B cell (primary cell): ENCODE measurements at regions not wholly inside any gene's neighbourhood (a gene's known extent, or its start where the extent isn't known, plus 50 kb on each side); places are given as distances from the start of the nearest gene placed in this dataset.

Source experiments
- CTCF ChIP-seq: fragments of 200-600 bp; IDR thresholded peaks from one replicate; pipeline ENCODE4 v1.8.0; 2022; ENCODE audit warnings: antibody characterized with exemption, mild to moderate bottlenecking
- EZH2 ChIP-seq: IDR thresholded peaks from 2 replicates; pipeline ENCODE4 v1.6.1; 2012; ENCODE audit warnings: borderline replicate concordance, low read depth, mild to moderate bottlenecking, moderate library complexity, low read length; ENCODE audit not compliant: insufficient read depth, poor library complexity, severe bottlenecking

GRCh38 chr10:50997461-50997860, 76.8 kb upstream of the PRKG1 start:
- TF ChIP-seq CTCF (no peak), EZH2 (no peak)
